ENCODE measurements at regions not wholly inside any gene's neighbourhood (a gene's known extent, or its start where the extent isn't known, plus 50 kb on each side); places are given as distances from the start of the nearest gene placed in this dataset.

DNA sequence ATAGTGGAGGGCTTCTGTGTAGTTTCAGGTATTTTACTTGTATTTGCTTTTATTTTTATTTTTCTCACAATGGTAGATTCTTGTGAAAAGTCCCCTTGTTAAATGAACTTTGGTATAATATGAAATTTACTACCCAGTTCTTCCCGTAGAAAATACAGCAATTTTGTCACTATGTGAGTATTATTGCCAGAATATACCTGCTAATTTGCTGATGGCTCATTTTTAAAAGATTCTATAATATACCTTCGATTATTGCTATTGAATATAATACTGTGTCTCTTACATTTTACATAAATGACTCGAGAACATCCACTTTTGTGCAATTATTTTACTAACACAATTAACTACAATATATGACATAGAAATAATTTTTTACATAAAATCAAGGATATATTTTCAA, 262.3 kb upstream of the NOVA1 start:
- no peaks in the 10 kb centered on the region for H3K36me3 ChIP-seq (ENCODE audit: low read depth, missing control alignments)
- DNase-seq: no peak
- no peak overlapping the region for H3K4me3 ChIP-seq
- WGBS, 2 donors: 86 to 95% methylated on average over 3 of the region's 3 CpGs
- no peak overlapping the region for H3K27ac ChIP-seq
- TF ChIP-seq CTCF (IDR thresholded peaks at IDR 0.05) (no peak), POLR2A (IDR thresholded peaks at IDR 0.05) (no peak)
- no peaks in the 10 kb centered on the region for H3K9me3 ChIP-seq
- intact Hi-C loops (cut with DNase I; ENCODE audit: low total_unique reads): no loop called here
- H3K27me3 ChIP-seq: no peaks in the 10 kb centered on the region
- no peaks in the 10 kb centered on the region for H3K4me1 ChIP-seq

- intact Hi-C loops (cut with DNase I; ENCODE audit: low total_unique reads): no loop called here
- WGBS, 2 donors: 85 to 87% methylated on average over 5 of the region's 5 CpGs
- TF ChIP-seq POLR2A (IDR thresholded peaks at IDR 0.05) (no peak), CTCF (IDR thresholded peaks at IDR 0.05) (no peak)
- no peak for DNase-seq
- Histone ChIP-seq H3K4me1 (no peaks in the 10 kb centered on the region), H3K36me3 (ENCODE audit: low read depth, missing control alignments) (no peaks in the 10 kb centered on the region), H3K27ac (no peak overlapping the region), H3K9me3 (no peaks in the 10 kb centered on the region), H3K27me3 (no peaks in the 10 kb centered on the region), H3K4me3 (no peak overlapping the region)
Observed at GRCh38 chr14:26863736-26864135, 265.9 kb upstream of the NOVA1 start.

GRCh38 chr14:26866721-26867120, 268.9 kb upstream of the NOVA1 start:
- DNase-seq: no peak
- Histone ChIP-seq H3K27ac (no peak overlapping the region), H3K27me3 (no peaks in the 10 kb centered on the region), H3K4me1 (no peaks in the 10 kb centered on the region), H3K4me3 (no peak overlapping the region), H3K36me3 (ENCODE audit: low read depth, missing control alignments) (no peaks in the 10 kb centered on the region), H3K9me3 (no peaks in the 10 kb centered on the region)
- intact Hi-C loops (cut with DNase I; ENCODE audit: low total_unique reads): no loop called here
- TF ChIP-seq POLR2A (IDR thresholded peaks at IDR 0.05): no peak
- no peak for TF ChIP-seq CTCF (IDR thresholded peaks at IDR 0.05)
- 56 to 67% methylated on average over 1 of the region's 1 CpG for WGBS, 2 donors

DNA sequence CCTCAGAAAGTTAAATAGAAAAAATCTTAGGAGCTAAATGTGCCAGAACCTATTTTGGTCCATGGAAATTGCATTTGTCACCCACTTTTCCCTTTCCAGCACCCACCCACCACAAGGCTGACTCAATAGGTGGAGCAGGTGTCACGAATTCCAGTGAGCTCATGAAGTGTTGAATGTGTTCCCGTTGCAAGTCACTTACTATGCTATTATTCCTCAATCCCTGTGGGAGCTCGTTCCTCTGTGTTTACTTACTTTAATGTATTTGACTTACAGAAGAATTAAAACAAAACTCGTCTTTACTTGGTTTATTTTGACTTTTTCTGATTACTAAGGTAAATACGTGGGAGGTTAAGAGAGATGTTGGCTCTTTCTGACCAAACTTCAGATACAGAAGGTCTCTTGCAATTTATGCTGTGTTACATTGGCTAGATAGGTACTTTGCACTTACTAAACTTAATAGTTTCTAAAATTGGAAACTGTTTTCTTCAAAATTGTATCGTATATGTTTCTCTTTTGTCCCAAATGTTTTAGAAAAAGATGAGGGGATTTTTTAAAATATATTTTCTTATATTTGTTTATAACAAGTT, 269.4 kb upstream of the NOVA1 start:
- TF ChIP-seq POLR2A (IDR thresholded peaks at IDR 0.05) (no peak), CTCF (IDR thresholded peaks at IDR 0.05) (no peak)
- no peaks in the 10 kb centered on the region for H3K9me3 ChIP-seq
- no peaks in the 10 kb centered on the region for H3K4me1 ChIP-seq
- WGBS, 2 donors: 77% methylated on average over 6 of the region's 6 CpGs
- no peak overlapping the region for H3K27ac ChIP-seq
- no peaks in the 10 kb centered on the region for H3K27me3 ChIP-seq
- no peaks in the 10 kb centered on the region for H3K36me3 ChIP-seq (ENCODE audit: low read depth, missing control alignments)
- no peak for DNase-seq
- H3K4me3 ChIP-seq: no peak overlapping the region
- intact Hi-C loops (cut with DNase I; ENCODE audit: low total_unique reads): no loop called here

DNA sequence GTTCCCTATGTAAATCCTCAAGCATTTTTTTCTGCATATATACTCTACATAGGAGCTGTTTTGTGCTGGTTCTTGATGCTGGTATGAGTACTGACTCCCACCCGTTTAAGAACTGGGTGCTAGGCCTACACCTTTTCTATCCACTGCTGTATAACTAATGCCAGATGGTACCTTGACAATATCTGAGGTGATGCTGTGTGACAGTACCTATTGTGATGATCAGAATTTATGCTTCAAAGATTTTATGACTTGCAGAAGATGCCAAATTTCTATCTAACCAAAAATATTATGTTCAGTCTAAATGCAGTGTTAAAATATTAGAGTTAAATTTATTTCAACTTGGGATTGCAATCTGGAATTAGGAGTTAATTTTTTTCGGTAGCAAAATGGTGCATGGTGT, 272.3 kb upstream of the NOVA1 start:
- intact Hi-C loops (cut with DNase I; ENCODE audit: low total_unique reads): no loop called here
- Histone ChIP-seq H3K4me3 (no peak overlapping the region), H3K36me3 (ENCODE audit: low read depth, missing control alignments) (no peaks in the 10 kb centered on the region), H3K4me1 (no peaks in the 10 kb centered on the region), H3K27ac (no peak overlapping the region), H3K9me3 (no peaks in the 10 kb centered on the region), H3K27me3 (no peaks in the 10 kb centered on the region)
- DNase-seq: no peak
- 90 to 91% methylated on average over 2 of the region's 2 CpGs for WGBS, 2 donors
- no peak for TF ChIP-seq CTCF (IDR thresholded peaks at IDR 0.05)
- TF ChIP-seq POLR2A (IDR thresholded peaks at IDR 0.05): no peak
